Pancreas (tissue), 10 donors: ENCODE measurements at regions not wholly inside any gene's neighbourhood (a gene's known extent, or its start where the extent isn't known, plus 50 kb on each side); places are given as distances from the start of the nearest gene placed in this dataset.
A peak's percentile ranks its signal among the peaks of the same experiment; 100 is the strongest.
"Not testable (repeated sequence)": the region's sequence is repeated elsewhere in the genome, so short reads cannot be mapped to it uniquely, and the experiment has no call there.

Experiments used
- ATAC-seq, 4 donors: fragments of 200-7000 bp; cut with Tn5 transposase; one replicate each; pipeline versions ENCODE4 v1.8.0 to v1.9.1; 2020; ENCODE audit warnings: mild to moderate bottlenecking in 4 of 4, moderate library complexity in 4 of 4
- DNase-seq, 6 donors: peaks; one replicate each; pipeline ENCODE4 v3.0.0-alpha.2; 2020
- FAIRE-seq: peaks from 2 replicates; lab custom pipeline; 2012; peaks lifted over from hg19 to GRCh38; lab: Jason Lieb, UNC
- H3K27ac ChIP-seq, 4 donors: fragments of 200-600 bp; sonication (generic); 1 replicate in 3 of 4; 2 replicates in 1 of 4; pipeline versions ENCODE4 v1.5.0 to v1.8.0; 2020
- H3K27me3 ChIP-seq, 4 donors: fragments of 200-600 bp; one replicate each; pipeline ENCODE4 v1.8.0; 2021
- H3K36me3 ChIP-seq, 3 donors: fragments of 200-600 bp; sonication (generic) in 1 of 3; one replicate each; pipeline versions ENCODE4 v1.5.0 to v1.8.0; 2020 to 2021
- H3K4me1 ChIP-seq, 3 donors: fragments of 200-600 bp; one replicate each; pipeline ENCODE4 v1.8.0; 2021
- H3K4me3 ChIP-seq, 4 donors: fragments of 200-600 bp; sonication (generic) in 2 of 4; one replicate each; pipeline versions ENCODE4 v1.5.0 to v1.8.0; 2020 to 2021
- H3K9me3 ChIP-seq, 4 donors: fragments of 200-600 bp; one replicate each; pipeline ENCODE4 v1.8.0; 2021
- CTCF ChIP-seq, 4 donors: fragments of 200-600 bp; sonication (generic) in 3 of 4; IDR thresholded peaks; one replicate each; pipeline versions ENCODE4 v1.5.0 to v1.8.0; 2021; ENCODE audit warnings: antibody characterized with exemption in 4 of 4
- WGBS, 2 donors: extraction: QIAGEN DNeasy Blood & Tissue Kit; methylation state at CpG; one replicate each; pipeline ENCODE4 v1.1.7; 2013; 5-methylcytosine and 5-hydroxymethylcytosine counted together
- intact Hi-C, 3 donors: fragments of 100-400 bp; cut with DNase I; formaldehyde crosslinking; loops; one replicate each; pipeline versions ENCODE4 v1.11.1 to v1.14.2; 2022
- donor health status: healthy with polysubstance abuse.
- donor health status: DM: no; HTN: no; CAD: no; lungs with moderate emphysema.
- donor health status: DM: no; HTN: no; CAD: no.
- donor health status: control.
- donor health status: control.
- donor health status: Bipolar disorder and iron deficiency.
- donor health status: DM: yes; HTN: yes; CAD: no.
- donor health status: DM: no; HTN: no; CAD: no.
- donor health status: DM: no; HTN: no; CAD: no.
- donor health status: DM: yes; HTN: yes; CAD: no.

- peak in 1 of 4 donors; percentile 19 for ATAC-seq
- WGBS, 2 donors: 68 to 72% methylated on average over 3 of the region's 3 CpGs
- no peaks in the 10 kb centered on the region for H3K27me3 ChIP-seq
- DNase-seq: no peak
- no peak for TF ChIP-seq CTCF (IDR thresholded peaks at IDR 0.05)
- H3K9me3 ChIP-seq: no peaks in the 10 kb centered on the region
- H3K4me1 ChIP-seq: no peaks in the 10 kb centered on the region
- intact Hi-C loops: no loop called here
- FAIRE-seq: no peak
- H3K27ac ChIP-seq: no peak overlapping the region
- no peak overlapping the region for H3K4me3 ChIP-seq
- no peaks in the 10 kb centered on the region for H3K36me3 ChIP-seq
Observed at GRCh38 chr5:125452991-125453390, 706.6 kb upstream of the ZNF608 start.

DNA sequence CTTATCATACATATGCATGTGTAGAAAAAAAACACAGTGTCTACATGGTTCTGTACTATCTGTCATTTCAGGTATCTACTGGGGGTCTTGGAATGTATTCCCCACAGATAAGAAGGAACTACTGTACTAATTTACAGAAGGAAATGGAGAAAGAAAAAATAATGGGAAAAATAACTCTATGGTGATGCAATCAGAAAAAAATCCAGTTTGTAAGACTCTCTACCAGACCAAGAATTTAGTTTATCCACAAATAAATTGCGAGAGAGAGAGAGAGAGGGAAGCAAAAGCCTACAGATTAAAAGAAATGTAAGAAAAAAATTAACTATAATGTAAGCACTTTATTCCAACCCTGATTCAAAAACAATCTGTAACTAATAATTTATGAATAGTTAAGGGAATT is 708.6 kb upstream of the ZNF608 start:
- H3K36me3 ChIP-seq: no peaks in the 10 kb centered on the region
- TF ChIP-seq CTCF (IDR thresholded peaks at IDR 0.05): no peak
- H3K27me3 ChIP-seq: no peaks in the 10 kb centered on the region
- no peak for FAIRE-seq
- no peak overlapping the region for H3K27ac ChIP-seq
- no peak for DNase-seq
- 57 to 69% methylated on average over 1 of the region's 1 CpG for WGBS, 2 donors
- intact Hi-C loops: no loop called here
- no peaks in the 10 kb centered on the region for H3K4me1 ChIP-seq
- H3K4me3 ChIP-seq: no peak overlapping the region
- H3K9me3 ChIP-seq: no peaks in the 10 kb centered on the region
- no peak for ATAC-seq

DNA sequence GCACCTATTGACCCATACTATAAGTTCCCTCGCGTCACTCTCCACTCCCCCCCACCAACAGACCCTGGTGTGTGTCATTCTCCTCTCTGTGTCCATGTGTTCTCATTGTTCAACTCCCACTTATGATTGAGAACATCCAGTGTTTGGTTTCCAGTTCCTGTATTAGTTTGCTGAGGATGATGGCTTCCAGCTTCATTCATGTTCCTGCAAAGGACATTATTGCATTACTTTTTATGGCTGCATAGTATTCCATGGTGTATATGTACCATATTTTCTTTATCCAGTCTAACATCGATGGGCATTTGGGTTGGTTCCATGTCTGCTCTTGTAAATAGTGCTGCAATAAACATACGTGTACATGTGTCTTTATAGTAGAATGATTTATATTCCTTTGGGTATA is 709.6 kb upstream of the ZNF608 start:
- DNase-seq, H3K27me3 ChIP-seq, H3K36me3 ChIP-seq, FAIRE-seq, intact Hi-C loops, H3K4me1 ChIP-seq, ATAC-seq, H3K4me3 ChIP-seq, H3K9me3 ChIP-seq, H3K27ac ChIP-seq: not testable (repeated sequence)
- 90 to 95% methylated on average over 4 of the region's 4 CpGs for WGBS, 2 donors

GRCh38 chr5:125457617-125458016 is 711.2 kb upstream of the ZNF608 start:
- no peak for ATAC-seq

GRCh38 chr5:125458949-125459348 is 712.5 kb upstream of the ZNF608 start:
- H3K27ac ChIP-seq, intact Hi-C loops, H3K36me3 ChIP-seq, H3K4me1 ChIP-seq, H3K27me3 ChIP-seq, DNase-seq, H3K4me3 ChIP-seq, ATAC-seq, FAIRE-seq, H3K9me3 ChIP-seq: not testable (repeated sequence)
- 82 to 89% methylated on average over 2 of the region's 2 CpGs for WGBS, 2 donors

More at GRCh38 chr5:125457617-125458016, 711.2 kb upstream of the ZNF608 start:
- H3K9me3 ChIP-seq: no peaks in the 10 kb centered on the region
- DNase-seq: no peak
- intact Hi-C loops: no loop called here
- no peak for TF ChIP-seq CTCF (IDR thresholded peaks at IDR 0.05)
- no peaks in the 10 kb centered on the region for H3K36me3 ChIP-seq
- H3K4me1 ChIP-seq: no peaks in the 10 kb centered on the region
- H3K27me3 ChIP-seq: no peaks in the 10 kb centered on the region
- no peak for FAIRE-seq
- no peak overlapping the region for H3K27ac ChIP-seq
- 77 to 97% methylated on average over 4 of the region's 4 CpGs for WGBS, 2 donors
- H3K4me3 ChIP-seq: no peak overlapping the region

GRCh38 chr5:125461641-125462072 is 715.2 kb upstream of the ZNF608 start:
- no peak for TF ChIP-seq CTCF (IDR thresholded peaks at IDR 0.05)
- ATAC-seq (no peak), FAIRE-seq (no peak), DNase-seq (no peak)
- intact Hi-C loops: no loop called here
- Histone ChIP-seq H3K27me3 (no peaks in the 10 kb centered on the region), H3K36me3 (no peaks in the 10 kb centered on the region), H3K9me3 (no peaks in the 10 kb centered on the region), H3K4me1 (no peaks in the 10 kb centered on the region), H3K4me3 (no peak overlapping the region), H3K27ac (no peak overlapping the region)
- 82 to 88% methylated on average over 5 of the region's 5 CpGs for WGBS, 2 donors
